NCI-H345 treated with DMSO at 0.1 percent for 48 hours (cell line): ENCODE measurements at regions not wholly inside any gene's neighbourhood (a gene's known extent, or its start where the extent isn't known, plus 50 kb on each side); places are given as distances from the start of the nearest gene placed in this dataset.
"Not testable (repeated sequence)": the region's sequence is repeated elsewhere in the genome, so short reads cannot be mapped to it uniquely, and the experiment has no call there.

ENCODE experiments used
- DNase-seq: peaks from one replicate; lab custom pipeline; 2025; ENCODE audit not compliant: unreplicated experiment; lab: John Stamatoyannopoulos, UW

DNA sequence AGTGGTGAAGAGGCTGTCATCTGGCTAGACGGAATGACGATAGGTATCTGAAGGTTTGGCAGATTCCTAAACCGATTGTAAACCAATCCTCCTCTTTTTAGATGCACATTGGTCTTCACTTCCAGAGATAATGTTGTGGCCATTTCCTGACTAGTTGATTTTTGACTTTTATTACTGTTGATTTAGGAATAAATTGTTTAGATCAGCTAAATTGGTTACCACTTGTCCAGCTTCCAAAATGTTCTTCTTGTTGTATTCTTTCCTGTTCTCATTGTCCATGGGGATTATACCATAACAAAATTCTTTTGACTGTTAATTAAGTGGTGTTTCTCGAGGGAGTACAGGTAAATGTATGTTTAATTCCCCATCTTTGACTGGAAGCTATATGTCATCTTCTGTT lies 119.7 kb downstream of the MACROH2A1 start:
- no peak for DNase-seq

DNA sequence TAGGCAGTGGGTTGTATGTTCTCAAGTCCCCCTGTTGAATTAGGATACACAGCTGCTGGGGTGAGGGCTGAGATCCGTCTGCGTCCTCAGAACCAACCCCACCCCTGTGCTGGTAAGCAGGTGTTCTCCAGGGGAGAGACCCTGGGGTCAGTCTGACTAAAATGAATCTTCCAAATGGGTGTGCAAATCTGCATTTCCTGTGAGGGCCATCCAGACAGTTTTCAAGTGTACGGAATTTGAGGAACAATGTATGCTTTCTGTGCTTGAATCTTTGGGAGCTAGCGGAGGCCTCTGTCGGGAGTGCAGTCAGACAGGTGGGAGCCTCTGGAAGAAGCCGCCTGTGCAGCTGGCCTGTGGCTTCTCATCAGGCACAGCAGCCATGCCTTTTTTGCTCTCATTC lies 122.9 kb downstream of the MACROH2A1 start:
- DNase-seq = no peak

DNA sequence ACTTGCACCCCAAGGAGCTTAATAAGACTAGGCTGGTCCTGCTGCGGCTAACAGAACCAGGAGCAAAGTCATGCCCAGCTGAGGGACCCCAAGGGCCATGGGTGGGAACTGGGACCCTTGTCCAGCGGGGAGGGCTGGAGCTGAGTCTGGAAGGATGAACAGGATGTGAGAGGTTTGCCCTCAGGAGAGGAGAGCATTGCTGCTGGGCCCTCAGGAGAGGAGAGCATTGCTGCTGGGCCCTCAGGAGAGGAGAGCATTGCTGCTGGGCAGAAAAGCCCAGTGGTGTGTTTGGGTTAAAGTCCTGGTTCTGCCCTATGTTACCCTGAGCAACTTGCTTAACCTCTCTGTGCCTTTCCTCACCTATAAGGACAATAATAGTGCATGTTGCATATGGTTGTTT lies 125.8 kb downstream of the MACROH2A1 start:
- no peak for DNase-seq

DNA sequence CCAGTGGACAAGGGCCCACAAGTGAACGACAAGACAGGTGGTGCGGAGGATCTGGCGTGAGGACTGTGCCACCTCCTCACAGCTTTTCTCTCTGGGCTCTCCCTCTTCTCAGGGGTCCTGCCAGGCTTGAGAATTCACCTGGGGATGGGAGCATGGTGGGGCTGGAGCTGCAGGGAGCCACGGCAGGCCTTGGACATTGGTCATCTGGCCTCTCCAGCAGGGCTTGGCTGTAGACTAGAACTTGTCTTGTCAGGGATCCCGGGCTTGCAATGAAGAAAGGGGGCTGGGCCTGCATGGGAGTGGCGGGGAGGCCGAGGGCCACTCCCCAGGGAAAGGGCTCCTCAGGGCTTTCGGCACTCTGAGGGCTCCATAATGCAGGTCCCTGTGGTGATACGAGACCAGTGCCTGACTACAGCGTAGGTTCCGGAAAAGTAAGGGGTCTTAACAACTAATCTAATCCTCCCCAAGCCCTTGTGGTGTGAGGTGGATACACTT lies 126.7 kb downstream of the MACROH2A1 start:
- no peak for DNase-seq

DNA sequence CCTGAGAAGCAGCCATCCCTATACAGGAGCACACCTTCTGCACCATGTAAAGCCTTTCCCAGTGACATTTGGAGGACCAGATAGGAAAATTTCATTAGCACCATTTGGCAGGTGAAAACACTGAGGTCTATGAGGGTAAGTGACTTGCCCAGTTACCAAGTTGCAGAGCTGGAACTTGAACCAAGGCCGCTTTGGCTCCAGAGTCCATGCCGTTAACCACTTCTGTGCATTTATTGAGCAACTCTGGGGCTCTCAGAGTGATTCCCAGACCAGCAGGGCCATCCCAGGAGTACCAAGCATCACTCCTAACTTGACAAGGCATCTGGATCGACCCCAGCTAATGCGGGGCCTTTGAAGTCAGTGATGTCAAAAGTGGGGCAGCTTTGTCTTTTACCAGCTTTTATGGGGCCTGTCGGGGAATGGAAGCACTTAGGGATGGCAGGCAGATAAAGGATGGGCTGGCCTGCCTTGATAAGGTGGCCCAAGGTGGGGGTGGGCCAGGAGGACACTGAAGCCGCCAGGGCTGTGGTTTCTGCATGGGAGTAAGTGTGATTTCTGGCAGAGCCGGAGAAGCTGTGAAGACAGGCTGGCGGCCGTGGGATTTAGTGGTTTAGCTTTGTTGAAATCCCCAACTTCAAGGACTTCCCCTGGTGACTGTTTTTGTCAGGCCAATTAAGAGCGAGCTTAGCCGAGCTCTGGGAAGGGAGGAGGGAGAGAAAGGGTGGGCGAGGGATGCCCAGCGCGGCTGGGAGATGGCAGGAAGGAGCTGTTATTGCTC lies 127.3 kb downstream of the MACROH2A1 start:
- DNase-seq = no peak

DNA sequence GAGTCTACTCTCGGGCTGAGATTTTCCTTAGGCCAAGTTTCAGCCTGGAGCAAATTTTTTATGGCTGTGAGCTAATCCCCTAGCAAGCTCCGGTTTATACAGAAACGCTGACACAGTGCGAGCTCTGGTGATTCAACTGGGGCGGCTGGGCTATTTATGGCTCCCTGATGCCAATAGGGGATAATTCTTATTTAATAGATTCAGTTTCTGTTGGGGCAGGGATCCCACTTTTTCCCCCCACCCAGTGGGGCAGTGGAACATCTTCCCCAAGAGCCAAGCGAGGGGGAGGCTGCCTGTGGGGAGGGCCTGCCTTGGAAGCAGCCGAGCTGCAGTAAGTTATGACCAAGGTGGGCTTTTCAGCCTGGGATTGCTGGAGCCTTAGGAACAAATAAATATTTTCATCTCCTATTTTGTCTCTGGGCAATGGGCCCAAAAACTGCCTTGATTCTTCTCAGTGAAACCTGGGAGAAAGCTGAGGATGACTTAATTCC lies 129.1 kb downstream of the MACROH2A1 start:
- no peak for DNase-seq

DNA sequence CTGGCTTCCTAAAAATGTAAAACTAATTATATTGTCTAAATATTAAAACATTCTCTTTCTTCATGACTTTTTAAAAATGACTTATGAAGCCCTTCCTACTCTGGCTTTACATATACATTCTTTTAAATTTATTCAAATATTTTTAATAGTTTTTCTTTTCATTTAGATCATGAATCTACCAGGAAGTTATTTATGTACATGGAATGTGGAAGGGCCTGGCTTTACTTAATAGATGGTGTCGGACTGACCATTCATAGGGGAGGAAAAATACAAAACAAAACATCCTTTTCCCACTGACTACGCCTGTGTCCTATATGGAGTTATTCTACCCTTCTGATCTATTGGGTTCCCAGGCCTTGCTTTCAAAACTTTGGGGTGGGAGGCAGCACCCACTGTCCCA lies 129.8 kb downstream of the MACROH2A1 start:
- DNase-seq = no peak

DNA sequence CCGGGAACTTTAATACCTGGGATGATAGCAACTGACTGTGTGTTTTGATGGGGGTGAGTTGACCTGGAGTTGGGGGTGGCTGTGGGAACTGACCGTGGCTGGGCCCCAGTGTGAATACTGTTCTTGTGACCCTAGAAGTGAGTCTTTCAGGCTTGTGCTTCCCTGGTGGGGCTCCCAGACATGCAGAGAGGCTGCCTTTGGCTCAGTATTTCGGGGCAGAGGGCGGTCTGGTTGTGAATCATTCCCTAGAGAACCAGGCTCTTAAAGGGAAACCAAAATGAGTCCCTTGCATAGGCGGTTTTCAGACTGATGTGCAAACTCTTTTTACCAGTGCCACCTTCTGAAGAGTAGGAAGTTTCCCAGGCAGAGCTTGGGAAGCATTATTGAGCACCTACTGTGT lies 132.1 kb downstream of the MACROH2A1 start:
- DNase-seq = no peak

DNA sequence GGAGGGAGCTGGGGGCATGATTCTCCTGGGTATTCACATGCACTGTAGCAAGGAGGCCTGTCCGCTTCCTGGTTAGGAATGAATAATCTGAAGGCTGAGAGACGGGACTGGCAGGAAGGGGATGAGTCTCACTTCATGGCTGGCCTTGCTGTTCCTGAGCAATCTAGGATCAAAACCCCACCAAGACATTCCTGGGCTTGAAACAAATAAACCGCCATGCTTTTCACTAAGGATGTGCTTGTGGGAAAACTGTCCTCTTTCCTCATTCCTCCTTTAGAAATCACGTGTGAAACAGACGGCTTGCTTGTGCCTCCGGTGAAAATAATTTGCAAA lies 132.8 kb downstream of the MACROH2A1 start:
- DNase-seq = no peak

DNA sequence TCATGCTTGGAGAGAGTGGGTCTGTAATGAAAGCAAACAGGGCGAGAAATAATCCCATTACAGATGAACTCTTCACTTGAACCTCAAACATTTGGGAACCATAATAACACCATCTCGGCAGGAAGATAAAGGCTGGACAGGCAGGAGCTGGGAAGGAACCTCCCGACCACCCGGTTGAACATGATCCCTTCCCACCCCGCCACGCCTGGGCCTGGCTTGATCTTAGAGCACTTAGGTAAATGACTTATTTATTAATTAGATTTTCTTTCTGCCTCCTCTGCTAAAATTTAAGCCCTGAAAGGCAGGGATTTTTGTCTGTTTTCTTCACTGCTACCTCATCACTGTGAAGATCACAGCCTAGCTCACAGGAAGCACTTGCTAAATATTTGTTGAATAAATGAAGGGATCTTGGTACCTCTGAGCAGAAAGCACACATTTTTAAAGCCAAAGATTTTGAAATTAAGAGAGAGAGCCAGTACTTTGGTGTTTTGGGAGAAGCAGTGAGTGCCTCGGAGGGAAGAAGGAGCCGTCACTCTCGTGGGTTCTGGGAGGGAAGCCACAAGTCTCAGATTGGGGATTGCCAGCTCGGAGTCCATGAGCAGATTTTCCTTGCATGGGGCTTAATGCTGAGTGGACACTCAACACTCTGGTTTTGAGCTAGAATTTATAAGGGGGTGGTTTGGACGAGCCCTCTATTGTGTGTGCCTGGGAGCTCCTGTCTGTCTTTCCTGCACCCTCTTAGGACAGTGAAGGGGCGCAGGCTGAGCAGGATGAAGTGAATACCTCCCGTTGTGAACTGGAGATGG lies 133.3 kb downstream of the MACROH2A1 start:
- no peak for DNase-seq

DNA sequence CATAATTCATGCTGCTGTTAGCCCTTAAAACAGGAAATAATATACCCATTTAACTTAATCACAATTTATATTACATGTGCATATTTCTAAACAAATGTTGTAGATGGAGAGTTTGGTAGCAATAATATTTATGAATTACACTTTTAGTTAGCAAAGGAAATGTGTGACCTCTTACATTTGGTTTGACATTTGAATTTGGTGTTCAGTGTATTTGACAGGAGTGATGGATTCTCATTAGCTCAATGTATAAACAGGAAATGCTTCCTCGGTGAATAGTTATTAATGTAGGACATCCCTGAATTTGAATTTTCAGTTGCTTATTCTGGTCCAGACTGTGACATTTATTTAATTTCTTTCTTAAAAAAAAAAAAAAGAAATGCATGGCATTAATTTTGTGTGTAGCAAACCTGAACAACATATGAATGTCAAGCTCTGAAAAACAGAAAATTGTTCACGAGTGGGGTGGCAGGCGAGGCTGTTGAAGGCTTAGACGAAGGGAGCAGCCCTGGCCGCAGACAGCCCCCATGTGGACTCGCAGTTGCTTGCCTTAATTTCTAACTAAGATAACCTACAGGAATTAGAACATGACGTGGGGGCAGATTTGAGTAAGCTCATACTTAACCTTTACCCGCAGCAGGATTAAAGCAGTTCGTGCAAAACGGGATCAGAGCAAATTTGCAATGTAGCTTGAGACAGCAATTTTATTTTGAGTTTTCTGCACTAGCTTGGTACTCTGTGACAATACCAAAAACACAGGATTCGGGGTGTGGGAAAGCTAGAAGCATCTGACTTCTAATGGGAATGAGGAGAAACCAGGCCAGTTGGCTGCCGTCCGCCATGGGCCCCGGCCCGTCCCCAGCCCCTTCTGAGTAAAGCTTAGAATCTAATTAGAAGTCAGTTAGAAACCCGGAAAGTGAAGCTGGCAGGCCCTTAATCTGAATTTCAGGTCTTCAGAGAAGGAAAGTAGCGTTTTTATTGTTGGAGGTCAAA lies 134.3 kb downstream of the MACROH2A1 start:
- no peak for DNase-seq

DNA sequence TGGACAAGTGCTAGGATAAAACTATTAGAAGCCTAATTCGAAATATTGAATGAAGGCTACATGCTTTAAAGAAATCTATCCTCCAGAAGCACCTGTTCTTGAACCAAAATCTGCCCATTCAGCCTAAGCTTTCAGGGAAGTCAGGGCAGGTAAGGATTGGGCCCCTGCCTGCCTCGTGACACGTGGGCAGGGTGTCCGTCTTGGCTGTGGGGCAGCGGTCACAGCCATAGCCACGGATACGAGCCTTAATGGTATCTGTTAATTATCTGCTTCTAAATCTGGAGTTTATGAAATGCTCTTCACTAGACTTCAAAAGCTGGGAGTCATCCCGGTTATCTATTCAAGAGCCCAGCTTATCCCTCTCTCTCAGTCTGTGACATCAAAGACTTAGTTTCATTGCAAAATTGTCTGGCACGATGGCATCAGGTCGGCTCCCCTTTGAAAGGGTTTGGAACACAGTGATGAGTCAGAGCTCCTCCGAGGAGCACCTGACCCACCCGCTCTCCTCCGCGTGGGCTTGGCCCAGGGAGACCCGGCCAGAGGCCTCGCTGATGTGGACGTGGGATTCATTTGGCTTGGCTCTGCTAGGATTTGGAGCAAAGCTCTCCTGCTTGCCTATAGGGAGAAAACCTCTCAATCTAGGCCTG lies 135.9 kb downstream of the MACROH2A1 start:
- DNase-seq = no peak

DNA sequence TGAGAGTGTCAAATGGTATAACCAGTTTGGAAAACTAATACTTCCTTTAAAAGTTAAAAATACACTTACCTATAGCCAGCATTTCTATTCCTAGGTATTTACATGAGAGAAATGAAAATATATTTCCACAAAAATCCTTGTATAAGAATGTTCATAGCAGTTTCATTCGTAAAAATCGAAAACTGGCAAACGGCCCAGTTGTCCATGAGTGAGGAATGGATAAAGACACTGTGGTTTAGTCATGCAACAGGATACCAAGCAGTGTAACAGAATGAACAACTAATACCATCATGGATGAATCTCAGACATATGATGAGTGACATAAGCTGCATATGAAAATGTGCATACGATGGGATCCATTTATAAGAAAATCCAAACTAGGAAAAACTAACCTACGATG lies 136.7 kb downstream of the MACROH2A1 start:
- no peak for DNase-seq

DNA sequence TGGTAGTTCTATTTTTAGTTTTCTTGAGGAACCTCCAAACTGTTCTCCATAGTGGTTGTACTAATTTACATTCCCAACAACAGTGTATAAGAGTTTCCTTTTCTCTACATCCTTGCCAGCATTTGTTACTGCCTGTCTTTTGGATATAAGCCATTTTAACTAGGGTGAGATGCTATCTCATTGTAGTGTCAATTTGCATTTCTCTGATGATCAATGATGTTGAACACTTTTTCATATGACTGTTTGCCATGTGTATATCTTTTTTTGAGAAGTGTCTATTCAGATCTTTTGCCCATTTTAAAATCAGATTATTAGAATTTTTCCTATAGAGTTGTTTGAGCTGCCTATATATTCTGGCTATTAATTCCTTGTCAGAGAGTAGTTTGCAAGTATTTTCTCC lies 138.9 kb downstream of the MACROH2A1 start:
- not testable (repeated sequence) for DNase-seq

DNA sequence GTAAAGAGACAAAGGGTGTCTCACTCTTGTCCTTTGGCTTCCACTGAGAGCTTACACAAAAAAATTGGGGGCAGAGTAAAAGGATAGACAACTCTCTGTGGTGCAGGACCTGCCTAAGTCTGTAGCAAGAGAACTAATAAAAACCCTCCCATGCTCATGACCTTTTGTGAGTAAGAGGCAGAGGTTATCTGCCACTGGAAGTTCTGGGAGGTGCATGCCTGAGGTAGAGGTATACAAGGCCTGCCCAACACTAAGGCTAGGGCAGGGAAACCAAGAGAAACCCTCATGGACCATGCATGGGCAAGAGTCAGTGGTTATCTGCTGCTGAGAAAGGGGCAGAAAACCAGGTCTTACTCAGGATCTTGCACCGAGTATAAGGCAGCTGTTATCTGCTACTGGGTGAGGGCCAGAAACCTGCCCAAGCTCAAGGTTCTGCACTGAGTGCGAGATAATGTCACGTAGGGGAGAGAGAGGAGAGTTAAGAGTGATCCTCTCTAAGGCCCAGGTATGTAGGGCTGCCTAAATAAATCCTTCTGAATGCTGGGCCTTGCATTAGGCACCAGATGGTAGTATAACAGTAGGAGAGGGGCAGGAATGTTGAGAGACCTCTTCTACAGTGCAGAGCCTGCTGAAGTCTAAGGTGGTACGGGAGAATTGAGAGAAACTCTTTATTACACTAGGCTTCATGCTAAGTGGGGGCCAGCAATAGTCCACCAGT lies 143.4 kb downstream of the MACROH2A1 start:
- DNase-seq = no peak

DNA sequence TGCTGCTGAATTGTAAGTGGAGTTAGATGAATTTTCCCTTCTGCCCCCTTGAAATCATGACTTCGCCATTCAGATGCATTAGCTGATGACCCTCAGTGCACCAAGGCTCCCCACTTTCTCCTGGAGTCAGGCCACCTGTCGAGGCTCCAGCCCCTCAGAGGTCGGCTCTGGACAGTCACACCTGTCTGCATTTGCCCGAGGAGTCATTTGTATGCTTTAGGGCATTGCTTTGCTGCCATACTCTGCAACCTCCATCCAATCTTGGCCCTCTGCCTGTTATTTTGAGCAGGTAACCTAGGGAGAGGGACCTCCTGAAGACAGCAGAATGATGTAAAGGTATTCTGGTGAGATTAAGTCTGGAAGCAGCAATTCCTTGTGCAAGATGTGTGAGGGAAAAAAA lies 144.8 kb downstream of the MACROH2A1 start:
- no peak for DNase-seq

DNA sequence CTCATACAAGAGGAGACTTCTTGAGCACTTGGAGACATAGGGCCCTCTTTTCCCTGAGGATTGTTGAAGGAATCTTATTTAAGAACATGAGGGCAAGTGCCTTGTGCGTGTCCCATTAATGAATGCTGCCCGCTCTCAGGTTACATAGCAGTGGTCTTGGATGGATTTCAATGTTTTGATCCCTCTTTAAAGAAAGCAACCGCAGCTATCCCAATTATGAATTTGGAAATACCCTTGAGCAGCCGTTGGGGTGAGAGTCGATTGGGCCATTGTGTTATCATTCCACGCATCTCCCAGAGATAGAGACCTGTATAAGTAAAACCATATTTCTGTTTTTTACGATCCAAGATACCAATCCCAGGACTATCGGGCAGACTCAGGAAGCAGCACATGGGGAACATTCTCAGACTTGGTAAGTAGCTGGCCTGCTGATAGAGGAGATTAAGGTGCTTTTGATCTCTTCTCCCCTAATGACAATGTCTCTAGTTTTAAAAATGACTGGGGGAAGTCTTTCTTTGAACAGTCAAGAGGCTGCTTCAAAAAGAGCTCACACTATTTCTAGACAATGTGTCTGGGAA lies 145.3 kb downstream of the MACROH2A1 start:
- no peak for DNase-seq

DNA sequence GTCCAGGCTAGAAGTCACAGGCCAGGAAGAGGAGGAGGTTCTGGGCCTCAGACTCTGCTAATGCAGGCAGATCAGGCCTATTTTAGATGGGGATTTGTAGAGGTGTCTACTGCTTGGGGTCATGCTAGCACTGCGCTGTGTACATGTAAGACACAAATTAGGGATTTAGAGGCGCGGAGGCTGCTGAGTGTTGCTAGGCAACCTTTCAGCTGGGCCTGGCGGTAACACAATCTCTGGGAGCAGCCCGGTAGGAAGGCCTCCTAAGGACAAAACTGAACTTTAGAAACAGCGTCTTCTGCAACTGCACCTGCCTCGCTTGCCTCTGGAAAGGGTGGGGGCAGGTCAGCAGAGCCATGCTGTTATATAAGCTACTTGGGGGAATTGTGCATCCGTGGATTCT lies 147.9 kb downstream of the MACROH2A1 start:
- no peak for DNase-seq

DNA sequence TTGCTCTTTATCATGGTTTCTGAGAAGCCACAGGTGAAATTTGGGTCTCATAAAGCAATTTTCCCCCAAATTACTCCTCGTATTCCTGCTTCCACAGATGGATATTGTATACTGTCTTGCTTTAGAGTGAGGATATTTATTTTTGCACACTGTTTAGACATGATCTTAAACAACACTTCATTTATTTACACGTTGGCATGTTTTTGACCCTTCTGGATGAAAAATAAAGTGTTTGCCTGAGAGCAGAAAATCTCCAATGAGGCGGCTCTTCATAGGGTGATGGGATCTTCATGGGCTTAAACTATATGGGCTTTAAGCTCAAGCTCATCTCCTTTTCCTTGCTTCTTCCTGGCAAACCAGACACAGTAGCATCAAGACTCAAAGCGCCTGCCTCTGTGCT lies 148.4 kb downstream of the MACROH2A1 start:
- no peak for DNase-seq

DNA sequence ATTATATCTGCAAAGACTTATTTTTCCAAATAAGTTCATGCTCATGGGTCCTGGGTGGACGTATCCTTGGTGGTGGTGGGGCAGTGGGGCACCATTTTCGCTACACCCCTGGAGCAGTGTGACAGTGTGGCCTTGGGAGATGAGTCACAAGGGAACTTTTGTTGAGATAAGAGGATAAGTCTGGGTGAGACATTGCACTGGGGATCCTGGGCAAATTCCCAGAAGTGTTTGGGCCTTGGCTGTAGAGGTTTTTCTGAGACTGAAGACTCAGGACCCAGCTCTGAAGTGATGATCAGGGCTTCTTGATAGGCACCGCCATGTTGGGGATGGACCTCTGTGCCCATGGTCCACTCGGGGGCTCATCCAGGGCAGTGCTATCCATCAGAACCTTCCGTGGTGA lies 149.4 kb downstream of the MACROH2A1 start:
- no peak for DNase-seq
